A549 (cell line): ENCODE measurements at regions not wholly inside any gene's neighbourhood (a gene's known extent, or its start where the extent isn't known, plus 50 kb on each side); places are given as distances from the start of the nearest gene placed in this dataset.

ENCODE experiments used
- ATAC-seq, 2 experiments: fragments of 200-7000 bp in 1 of 2; fragments of >200 bp in 1 of 2; cut with Nextera tagmentation in 1 of 2; cut with Tn5 transposase in 1 of 2; 3 replicates each; pipeline versions ENCODE4 v1.8.0 to v1.9.1; 2018 to 2020; ENCODE audit warnings: mild to moderate bottlenecking in 1 of 2, moderate library complexity in 1 of 2
- CTCF ChIA-PET: fragments of 300-600 bp; sonication (Branson Sonifier 250); formaldehyde crosslinking; extraction: SDS; loops from one replicate; lab custom pipeline; 2021; ENCODE audit warnings: antibody characterized with exemption, inconsistent platforms; lab: Yijun Ruan, JAX
- POLR2A ChIA-PET: fragments of 350-600 bp; formaldehyde crosslinking; extraction: SDS; loops from one replicate; lab custom pipeline; 2021; ENCODE audit warnings: antibody characterized with exemption, inconsistent platforms; lab: Yijun Ruan, JAX
- DNase-seq, 2 experiments: peaks; one replicate each; pipeline versions ENCODE4 v3.0.0 to v3.0.0-alpha.2; 2011 to 2016; ENCODE audit warnings: low read depth in 1 of 2, low spot score in 1 of 2
- FAIRE-seq: peaks from 2 replicates; lab custom pipeline; 2011; peaks lifted over from hg19 to GRCh38; lab: Jason Lieb, UNC
- H3K27ac ChIP-seq, 2 experiments: fragments of >200 bp; sonication (Bioruptor Twin); formaldehyde crosslinking; 3 replicates each; pipeline ENCODE4 v1.5.1; 2016 to 2017
- H3K4me1 ChIP-seq: fragments of >200 bp; sonication (Bioruptor Twin); formaldehyde crosslinking; 3 replicates; pipeline ENCODE4 v1.6.1; 2016
- H3K4me2 ChIP-seq: fragments of >200 bp; sonication (Bioruptor Twin); formaldehyde crosslinking; 3 replicates; pipeline ENCODE4 v1.6.1; 2016
- H3K4me3 ChIP-seq: fragments of >200 bp; sonication (Bioruptor Twin); formaldehyde crosslinking; 3 replicates; pipeline ENCODE4 v1.5.1; 2016
- H3K9me3 ChIP-seq: fragments of >200 bp; sonication (Bioruptor Twin); formaldehyde crosslinking; 3 replicates; pipeline ENCODE4 v1.6.1; 2016
- BHLHE40 ChIP-seq: IDR thresholded peaks from 2 replicates; pipeline ENCODE4 v1.6.1; 2012; ENCODE audit warnings: low read depth, low read length, inconsistent platforms
- CBX2 ChIP-seq: fragments of 200-600 bp; sonication (generic); IDR thresholded peaks from 2 replicates; pipeline ENCODE4 v1.6.1; 2016; ENCODE audit warnings: low read depth, mild to moderate bottlenecking, borderline replicate concordance
- CBX8 ChIP-seq: fragments of 200-600 bp; sonication (generic); IDR thresholded peaks from 2 replicates; pipeline ENCODE4 v1.6.1; 2016
- CEBPB ChIP-seq, 2 experiments: fragments of >200 bp in 1 of 2; sonication (Bioruptor Twin) in 1 of 2; formaldehyde crosslinking in 1 of 2; IDR thresholded peaks; 2 replicates each; pipeline ENCODE4 v1.6.1; 2012 to 2016
- CHD2 ChIP-seq: fragments of 150-350 bp; IDR thresholded peaks from 2 replicates; pipeline ENCODE4 v1.6.1; 2014; ENCODE audit warnings: low read length; ENCODE audit not compliant: partially characterized antibody
- EHF ChIP-seq: fragments of 250-450 bp; sonication (Bioruptor Pico); IDR thresholded peaks from 2 replicates; pipeline ENCODE4 v1.5.0; 2020; ENCODE audit warnings: mild to moderate bottlenecking
- EHMT2 ChIP-seq: fragments of 200-600 bp; sonication (generic); IDR thresholded peaks from 2 replicates; pipeline ENCODE4 v1.6.1; 2016; ENCODE audit warnings: antibody characterized with exemption, low read depth, mild to moderate bottlenecking, moderate library complexity
- ESRRA ChIP-seq: fragments of 150-350 bp; IDR thresholded peaks from 2 replicates; pipeline ENCODE4 v1.6.1; 2014; ENCODE audit warnings: mild to moderate bottlenecking, low read length, borderline replicate concordance
- FOSL2 ChIP-seq, 2 experiments: fragments of 450-650 bp in 1 of 2; fragments of >200 bp in 1 of 2; sonication (Bioruptor Twin) in 1 of 2; formaldehyde crosslinking; IDR thresholded peaks; 2 replicates each; pipeline versions ENCODE4 v1.5.0 to v1.6.1; 2016 to 2020; ENCODE audit warnings: mild to moderate bottlenecking in 1 of 2, moderate library complexity in 1 of 2
- FOXS1 ChIP-seq: fragments of 250-450 bp; sonication (Bioruptor Pico); IDR thresholded peaks from 2 replicates; pipeline ENCODE4 v1.5.0; 2020; ENCODE audit warnings: mild to moderate bottlenecking, moderate library complexity
- GATA3 ChIP-seq: IDR thresholded peaks from 2 replicates; pipeline ENCODE4 v1.6.1; 2012; ENCODE audit warnings: borderline replicate concordance
- HEYL ChIP-seq: fragments of 250-450 bp; sonication (Bioruptor Pico); IDR thresholded peaks from 2 replicates; pipeline ENCODE4 v1.8.0; 2021; ENCODE audit warnings: mild to moderate bottlenecking, moderate library complexity
- HOXA7 ChIP-seq: fragments of 250-450 bp; sonication (Bioruptor Pico); IDR thresholded peaks from 2 replicates; pipeline ENCODE4 v1.5.0; 2020; ENCODE audit warnings: mild to moderate bottlenecking, moderate library complexity
- HOXB13 ChIP-seq: fragments of 250-450 bp; sonication (Bioruptor Pico); IDR thresholded peaks from 2 replicates; pipeline ENCODE4 v1.5.0; 2020; ENCODE audit warnings: low read depth, mild to moderate bottlenecking, moderate library complexity
- HOXB5 ChIP-seq: fragments of 250-450 bp; sonication (Bioruptor Pico); IDR thresholded peaks from 2 replicates; pipeline ENCODE4 v1.5.0; 2020; ENCODE audit warnings: mild to moderate bottlenecking, moderate library complexity
- JUN ChIP-seq, 2 experiments: fragments of >200 bp; sonication (Bioruptor Twin); formaldehyde crosslinking; IDR thresholded peaks; 2 replicates in 1 of 2; 3 replicates in 1 of 2; pipeline ENCODE4 v1.6.1; 2016 to 2017
- KDM5A ChIP-seq: fragments of 200-600 bp; sonication (generic); IDR thresholded peaks from 2 replicates; pipeline ENCODE4 v1.6.1; 2016; ENCODE audit warnings: antibody characterized with exemption, mild to moderate bottlenecking
- MYC ChIP-seq: IDR thresholded peaks from 2 replicates; pipeline ENCODE4 v1.6.1; 2012; ENCODE audit warnings: mild to moderate bottlenecking, inconsistent platforms, low read length, improper control_type of control experiment, borderline replicate concordance
- NFE2L2 ChIP-seq: fragments of 150-350 bp; conservative IDR thresholded peaks from 2 replicates; pipeline ENCODE4 v1.6.1; 2014; ENCODE audit warnings: low read length
- NPAS2 ChIP-seq: fragments of 250-450 bp; sonication (Bioruptor Pico); IDR thresholded peaks from 2 replicates; pipeline ENCODE4 v1.8.0; 2022; ENCODE audit warnings: mild to moderate bottlenecking, moderate library complexity, borderline replicate concordance
- PHF8 ChIP-seq: fragments of 200-600 bp; sonication (generic); IDR thresholded peaks from 2 replicates; pipeline ENCODE4 v1.6.1; 2016; ENCODE audit warnings: low read depth, mild to moderate bottlenecking, antibody characterized with exemption, moderate library complexity, borderline replicate concordance
- POLR2A ChIP-seq: IDR thresholded peaks from 2 replicates; pipeline ENCODE4 v1.6.1; 2012; ENCODE audit warnings: mild to moderate bottlenecking, low read length
- RARB ChIP-seq: fragments of 250-450 bp; sonication (Bioruptor Pico); IDR thresholded peaks from 2 replicates; pipeline ENCODE4 v1.8.0; 2021; ENCODE audit warnings: mild to moderate bottlenecking, moderate library complexity
- SMC3 ChIP-seq: fragments of >200 bp; sonication (Bioruptor Twin); formaldehyde crosslinking; IDR thresholded peaks from 3 replicates; pipeline ENCODE4 v1.6.1; 2018; ENCODE audit warnings: inconsistent platforms
- ZC3H11A ChIP-seq: fragments of 450-650 bp; IDR thresholded peaks from 2 replicates; pipeline ENCODE4 v1.6.1; 2014; ENCODE audit warnings: antibody characterized with exemption, mild to moderate bottlenecking
- ZSCAN20 ChIP-seq: fragments of 250-450 bp; sonication (Bioruptor Pico); IDR thresholded peaks from 2 replicates; pipeline ENCODE4 v1.8.0; 2022; ENCODE audit warnings: mild to moderate bottlenecking, moderate library complexity
- WGBS: methylation state at CpG from one replicate; pipeline ENCODE4 v1.1.6; 2017; ENCODE audit errors: missing lambda C conversion rate; 5-methylcytosine and 5-hydroxymethylcytosine counted together
- TF ChIP-seq, protein P1 (sequence below): fragments of 250-450 bp; sonication (Bioruptor Pico); IDR thresholded peaks from 2 replicates; pipeline ENCODE4 v1.5.0; 2021; ENCODE audit warnings: mild to moderate bottlenecking, moderate library complexity, borderline replicate concordance
- TF ChIP-seq, protein P2 (sequence below): fragments of >200 bp; sonication (Bioruptor Twin); formaldehyde crosslinking; IDR thresholded peaks from 3 replicates; pipeline ENCODE4 v1.5.1; 2016
- TF ChIP-seq, protein P3 (sequence below): fragments of >200 bp; sonication (Bioruptor Twin); formaldehyde crosslinking; IDR thresholded peaks from 3 replicates; pipeline ENCODE4 v1.6.1; 2016
- TF ChIP-seq, protein P4 (sequence below): fragments of 150-350 bp; IDR thresholded peaks from 2 replicates; pipeline ENCODE4 v1.6.1; 2014; ENCODE audit warnings: low read depth, mild to moderate bottlenecking, low read length
- TF ChIP-seq, protein P5 (sequence below): fragments of >200 bp; sonication (Bioruptor Twin); formaldehyde crosslinking; IDR thresholded peaks from 2 replicates; pipeline ENCODE4 v1.6.1; 2016
- TF ChIP-seq, protein P6 (sequence below): fragments of 250-450 bp; sonication (Bioruptor Pico); IDR thresholded peaks from 2 replicates; pipeline ENCODE4 v1.5.0; 2020; ENCODE audit warnings: low read depth, mild to moderate bottlenecking, moderate library complexity
- TF ChIP-seq, protein P7 (sequence below): fragments of 450-650 bp; IDR thresholded peaks from 2 replicates; pipeline ENCODE4 v1.6.1; 2014; ENCODE audit warnings: antibody characterized with exemption

DNA sequence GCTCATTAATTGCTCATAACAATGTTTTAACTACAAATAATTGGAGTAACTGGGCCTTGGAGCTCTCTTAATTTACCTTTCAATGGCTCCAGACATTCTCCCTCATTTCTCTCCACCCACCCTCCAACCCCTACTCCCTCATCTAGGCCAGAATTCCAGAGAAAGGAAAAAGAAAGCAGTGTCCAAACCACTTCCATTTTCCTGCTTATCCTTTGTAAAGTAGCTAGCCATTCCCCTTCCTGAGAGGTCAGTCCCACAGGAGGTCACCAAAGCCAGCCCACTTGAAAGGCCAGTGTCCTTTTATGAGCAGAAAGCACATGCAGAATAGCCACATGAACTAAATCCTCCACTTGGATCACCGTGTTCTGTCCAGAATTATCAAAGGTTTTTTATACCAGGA is 404.8 kb upstream of the FAT3 start:
- Histone ChIP-seq H3K4me2 (no peak overlapping the region), H3K27ac (no peak overlapping the region), H3K9me3 (no peaks in the 10 kb centered on the region), H3K4me1 (no peaks in the 10 kb centered on the region), H3K4me3 (no peak overlapping the region)
- ATAC-seq: no peak
- no peak for FAIRE-seq
- no peak for DNase-seq
- POLR2A ChIA-PET: no interaction called here
- no peak for TF ChIP-seq PHF8
- no peak for TF ChIP-seq JUN (IDR thresholded peaks at IDR 0.05)
- no peak for TF ChIP-seq HOXB13
- no peak for TF ChIP-seq ZSCAN20 (CRISPR knock-in tag)
- no peak for TF ChIP-seq NFE2L2
- TF ChIP-seq, protein P1, sequence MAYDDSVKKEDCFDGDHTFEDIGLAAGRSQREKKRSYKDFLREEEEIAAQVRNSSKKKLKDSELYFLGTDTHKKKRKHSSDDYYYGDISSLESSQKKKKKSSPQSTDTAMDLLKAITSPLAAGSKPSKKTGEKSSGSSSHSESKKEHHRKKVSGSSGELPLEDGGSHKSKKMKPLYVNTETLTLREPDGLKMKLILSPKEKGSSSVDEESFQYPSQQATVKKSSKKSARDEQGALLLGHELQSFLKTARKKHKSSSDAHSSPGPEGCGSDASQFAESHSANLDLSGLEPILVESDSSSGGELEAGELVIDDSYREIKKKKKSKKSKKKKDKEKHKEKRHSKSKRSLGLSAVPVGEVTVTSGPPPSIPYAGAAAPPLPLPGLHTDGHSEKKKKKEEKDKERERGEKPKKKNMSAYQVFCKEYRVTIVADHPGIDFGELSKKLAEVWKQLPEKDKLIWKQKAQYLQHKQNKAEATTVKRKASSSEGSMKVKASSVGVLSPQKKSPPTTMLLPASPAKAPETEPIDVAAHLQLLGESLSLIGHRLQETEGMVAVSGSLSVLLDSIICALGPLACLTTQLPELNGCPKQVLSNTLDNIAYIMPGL (CRISPR knock-in tag): no peak
- no peak for TF ChIP-seq ZC3H11A
- no peak for TF ChIP-seq EHMT2
- no peak for TF ChIP-seq CBX8
- TF ChIP-seq, protein P2, sequence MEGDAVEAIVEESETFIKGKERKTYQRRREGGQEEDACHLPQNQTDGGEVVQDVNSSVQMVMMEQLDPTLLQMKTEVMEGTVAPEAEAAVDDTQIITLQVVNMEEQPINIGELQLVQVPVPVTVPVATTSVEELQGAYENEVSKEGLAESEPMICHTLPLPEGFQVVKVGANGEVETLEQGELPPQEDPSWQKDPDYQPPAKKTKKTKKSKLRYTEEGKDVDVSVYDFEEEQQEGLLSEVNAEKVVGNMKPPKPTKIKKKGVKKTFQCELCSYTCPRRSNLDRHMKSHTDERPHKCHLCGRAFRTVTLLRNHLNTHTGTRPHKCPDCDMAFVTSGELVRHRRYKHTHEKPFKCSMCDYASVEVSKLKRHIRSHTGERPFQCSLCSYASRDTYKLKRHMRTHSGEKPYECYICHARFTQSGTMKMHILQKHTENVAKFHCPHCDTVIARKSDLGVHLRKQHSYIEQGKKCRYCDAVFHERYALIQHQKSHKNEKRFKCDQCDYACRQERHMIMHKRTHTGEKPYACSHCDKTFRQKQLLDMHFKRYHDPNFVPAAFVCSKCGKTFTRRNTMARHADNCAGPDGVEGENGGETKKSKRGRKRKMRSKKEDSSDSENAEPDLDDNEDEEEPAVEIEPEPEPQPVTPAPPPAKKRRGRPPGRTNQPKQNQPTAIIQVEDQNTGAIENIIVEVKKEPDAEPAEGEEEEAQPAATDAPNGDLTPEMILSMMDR: no peak
- TF ChIP-seq, protein P3, sequence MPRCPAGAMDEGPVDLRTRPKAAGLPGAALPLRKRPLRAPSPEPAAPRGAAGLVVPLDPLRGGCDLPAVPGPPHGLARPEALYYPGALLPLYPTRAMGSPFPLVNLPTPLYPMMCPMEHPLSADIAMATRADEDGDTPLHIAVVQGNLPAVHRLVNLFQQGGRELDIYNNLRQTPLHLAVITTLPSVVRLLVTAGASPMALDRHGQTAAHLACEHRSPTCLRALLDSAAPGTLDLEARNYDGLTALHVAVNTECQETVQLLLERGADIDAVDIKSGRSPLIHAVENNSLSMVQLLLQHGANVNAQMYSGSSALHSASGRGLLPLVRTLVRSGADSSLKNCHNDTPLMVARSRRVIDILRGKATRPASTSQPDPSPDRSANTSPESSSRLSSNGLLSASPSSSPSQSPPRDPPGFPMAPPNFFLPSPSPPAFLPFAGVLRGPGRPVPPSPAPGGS: no peak
- TF ChIP-seq HEYL (CRISPR knock-in tag): no peak
- TF ChIP-seq KDM5A: no peak
- TF ChIP-seq CBX2: no peak
- TF ChIP-seq, protein P4, sequence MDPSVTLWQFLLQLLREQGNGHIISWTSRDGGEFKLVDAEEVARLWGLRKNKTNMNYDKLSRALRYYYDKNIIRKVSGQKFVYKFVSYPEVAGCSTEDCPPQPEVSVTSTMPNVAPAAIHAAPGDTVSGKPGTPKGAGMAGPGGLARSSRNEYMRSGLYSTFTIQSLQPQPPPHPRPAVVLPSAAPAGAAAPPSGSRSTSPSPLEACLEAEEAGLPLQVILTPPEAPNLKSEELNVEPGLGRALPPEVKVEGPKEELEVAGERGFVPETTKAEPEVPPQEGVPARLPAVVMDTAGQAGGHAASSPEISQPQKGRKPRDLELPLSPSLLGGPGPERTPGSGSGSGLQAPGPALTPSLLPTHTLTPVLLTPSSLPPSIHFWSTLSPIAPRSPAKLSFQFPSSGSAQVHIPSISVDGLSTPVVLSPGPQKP: no peak
- TF ChIP-seq SMC3: no peak
- TF ChIP-seq ESRRA: no peak
- TF ChIP-seq EHF (CRISPR knock-in tag): no peak
- TF ChIP-seq, protein P5, sequence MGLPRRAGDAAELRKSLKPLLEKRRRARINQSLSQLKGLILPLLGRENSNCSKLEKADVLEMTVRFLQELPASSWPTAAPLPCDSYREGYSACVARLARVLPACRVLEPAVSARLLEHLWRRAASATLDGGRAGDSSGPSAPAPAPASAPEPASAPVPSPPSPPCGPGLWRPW: no peak
- TF ChIP-seq CEBPB (IDR thresholded peaks at IDR 0.05): no peak
- TF ChIP-seq, all 56 proteins: peak for 0
- CTCF ChIA-PET: no interaction called here
- WGBS: 64% methylated on average over 1 of the region's 1 CpG

DNA sequence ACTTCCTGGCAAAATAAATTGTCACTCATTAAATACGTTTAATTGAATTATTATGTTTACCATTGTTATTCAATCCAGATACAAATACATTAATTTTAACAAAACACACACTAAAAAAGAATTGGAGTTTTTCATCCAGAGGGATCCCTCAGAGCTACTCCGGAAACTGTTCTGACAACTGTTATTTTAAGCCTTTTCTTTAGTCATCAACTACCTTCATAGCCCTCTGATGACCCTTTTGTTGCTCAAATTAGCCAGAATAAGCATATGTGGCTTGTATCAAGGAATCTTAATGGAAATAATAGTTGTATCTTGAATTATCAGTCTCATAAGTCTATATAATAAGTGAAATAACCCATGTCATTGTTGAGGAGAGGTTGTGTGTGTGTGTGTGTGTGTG is 405.4 kb upstream of the FAT3 start:
- H3K27ac ChIP-seq: no peak overlapping the region
- no peak for FAIRE-seq
- ATAC-seq: no peak
- WGBS: 67% methylated on average over 2 of the region's 2 CpGs
- POLR2A ChIA-PET: no interaction called here
- no peaks in the 10 kb centered on the region for H3K9me3 ChIP-seq
- H3K4me1 ChIP-seq: no peaks in the 10 kb centered on the region
- CTCF ChIA-PET: no interaction called here
- no peak overlapping the region for H3K4me2 ChIP-seq
- DNase-seq: no peak
- H3K4me3 ChIP-seq: no peak overlapping the region
- TF ChIP-seq, protein P6, sequence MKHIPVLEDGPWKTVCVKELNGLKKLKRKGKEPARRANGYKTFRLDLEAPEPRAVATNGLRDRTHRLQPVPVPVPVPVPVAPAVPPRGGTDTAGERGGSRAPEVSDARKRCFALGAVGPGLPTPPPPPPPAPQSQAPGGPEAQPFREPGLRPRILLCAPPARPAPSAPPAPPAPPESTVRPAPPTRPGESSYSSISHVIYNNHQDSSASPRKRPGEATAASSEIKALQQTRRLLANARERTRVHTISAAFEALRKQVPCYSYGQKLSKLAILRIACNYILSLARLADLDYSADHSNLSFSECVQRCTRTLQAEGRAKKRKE (CRISPR knock-in tag): no peak
- no peak for TF ChIP-seq SMC3
- no peak for TF ChIP-seq CBX8
- no peak for TF ChIP-seq BHLHE40
- TF ChIP-seq NPAS2 (CRISPR knock-in tag): no peak
- TF ChIP-seq KDM5A: no peak
- no peak for TF ChIP-seq FOSL2 (IDR thresholded peaks at IDR 0.05)
- TF ChIP-seq FOSL2 (CRISPR knock-in tag; IDR thresholded peaks at IDR 0.05): no peak
- no peak for TF ChIP-seq HOXB5 (CRISPR knock-in tag)
- TF ChIP-seq RARB (CRISPR knock-in tag): no peak
- no peak for TF ChIP-seq EHMT2
- TF ChIP-seq MYC: no peak
- TF ChIP-seq GATA3: no peak
- no peak for TF ChIP-seq HOXA7
- TF ChIP-seq ZC3H11A: no peak
- TF ChIP-seq CHD2: no peak
- no peak for TF ChIP-seq POLR2A
- TF ChIP-seq, protein P7, sequence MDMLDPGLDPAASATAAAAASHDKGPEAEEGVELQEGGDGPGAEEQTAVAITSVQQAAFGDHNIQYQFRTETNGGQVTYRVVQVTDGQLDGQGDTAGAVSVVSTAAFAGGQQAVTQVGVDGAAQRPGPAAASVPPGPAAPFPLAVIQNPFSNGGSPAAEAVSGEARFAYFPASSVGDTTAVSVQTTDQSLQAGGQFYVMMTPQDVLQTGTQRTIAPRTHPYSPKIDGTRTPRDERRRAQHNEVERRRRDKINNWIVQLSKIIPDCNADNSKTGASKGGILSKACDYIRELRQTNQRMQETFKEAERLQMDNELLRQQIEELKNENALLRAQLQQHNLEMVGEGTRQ: no peak
- TF ChIP-seq PHF8: no peak
- no peak for TF ChIP-seq FOXS1 (CRISPR knock-in tag)
